IMR-90 (cell line): ENCODE measurements at regions not wholly inside any gene's neighbourhood (a gene's known extent, or its start where the extent isn't known, plus 50 kb on each side); places are given as distances from the start of the nearest gene placed in this dataset.
A peak's percentile ranks its signal among the peaks of the same experiment; 100 is the strongest.
"Not testable (repeated sequence)": the region's sequence is repeated elsewhere in the genome, so short reads cannot be mapped to it uniquely, and the experiment has no call there.

Experiments
- ATAC-seq: fragments of 200-7000 bp; cut with Tn5 transposase; 2 replicates; pipeline ENCODE4 v1.9.1; 2020; ENCODE audit warnings: low read depth, mild to moderate bottlenecking, moderate library complexity
- BruUV-seq: library from RNA; stranded (reverse); fragments of 400-500 nt; replicated peaks from 2 replicates; lab custom pipeline; 2021; lab: Mats Ljungman, UMichigan
- CTCF ChIA-PET: fragments of 300-600 bp; formaldehyde crosslinking; extraction: SDS; loops from one replicate; lab custom pipeline; 2021; ENCODE audit warnings: antibody characterized with exemption; lab: Yijun Ruan, JAX
- POLR2A ChIA-PET: fragments of 300-600 bp; sonication (Branson Sonifier 250); formaldehyde crosslinking; loops from one replicate; lab custom pipeline; 2022; ENCODE audit warnings: antibody characterized with exemption; ENCODE audit not compliant: unreplicated experiment; lab: Charles Lee
- DNase-seq: peaks from one replicate; pipeline ENCODE4 v3.0.0; 2013
- H2AFZ ChIP-seq: replicated peaks from 2 replicates; pipeline ENCODE3; 2013; ENCODE audit warnings: low read length, mild to moderate bottlenecking; ENCODE audit not compliant: poor library complexity
- H2AK5ac ChIP-seq: 2 replicates; pipeline ENCODE4 v1.6.1; 2013; ENCODE audit warnings: low read depth, low read length, inconsistent platforms
- H2AK9ac ChIP-seq: replicated peaks from 2 replicates; pipeline ENCODE3; 2013; ENCODE audit warnings: mild to moderate bottlenecking, low read depth, low read length, moderate library complexity; ENCODE audit not compliant: poor library complexity
- H2BK120ac ChIP-seq: 2 replicates; pipeline ENCODE4 v1.6.1; 2013; ENCODE audit warnings: low read depth, low read length, inconsistent platforms
- H2BK15ac ChIP-seq: 3 replicates; pipeline ENCODE4 v1.6.1; 2013; ENCODE audit warnings: low read depth, low read length, inconsistent platforms
- H2BK20ac ChIP-seq: 2 replicates; pipeline ENCODE4 v1.6.1; 2013; ENCODE audit warnings: low read depth, mild to moderate bottlenecking, inconsistent platforms, low read length, moderate library complexity
- H2BK5ac ChIP-seq: 2 replicates; pipeline ENCODE4 v1.6.1; 2013; ENCODE audit warnings: mild to moderate bottlenecking, low read depth, low read length, inconsistent platforms; ENCODE audit not compliant: poor library complexity, severe bottlenecking
- H3K14ac ChIP-seq: replicated peaks from 2 replicates; pipeline ENCODE4 v1.6.1; 2013; ENCODE audit warnings: low read depth, low read length, inconsistent platforms
- H3K18ac ChIP-seq: 2 replicates; pipeline ENCODE4 v1.6.1; 2013; ENCODE audit warnings: low read depth, low read length, control low read depth
- H3K23ac ChIP-seq: 2 replicates; pipeline ENCODE4 v1.6.1; 2013; ENCODE audit warnings: low read depth, low read length, inconsistent platforms
- H3K27ac ChIP-seq: 2 replicates; pipeline ENCODE4 v1.5.1; 2013; ENCODE audit warnings: mild to moderate bottlenecking, control low read depth, low read length; ENCODE audit not compliant: insufficient read depth
- H3K27me3 ChIP-seq: 2 replicates; pipeline ENCODE4 v1.6.1; 2013; ENCODE audit warnings: low read length; ENCODE audit not compliant: control insufficient read depth, insufficient read depth
- H3K36me3 ChIP-seq: 2 replicates; pipeline ENCODE4 v1.6.1; 2013; ENCODE audit warnings: low read length, mixed read lengths; ENCODE audit not compliant: control insufficient read depth, insufficient read depth
- H3K4ac ChIP-seq: 2 replicates; pipeline ENCODE4 v1.6.1; 2013; ENCODE audit warnings: low read depth, low read length, inconsistent platforms
- H3K4me1 ChIP-seq: 2 replicates; pipeline ENCODE4 v1.6.1; 2013; ENCODE audit warnings: low read length, mixed read lengths; ENCODE audit not compliant: control insufficient read depth, insufficient read depth
- H3K4me2 ChIP-seq: 2 replicates; pipeline ENCODE4 v1.6.1; 2013; ENCODE audit warnings: low read depth, mild to moderate bottlenecking, control low read depth, low read length, moderate library complexity
- H3K4me3 ChIP-seq: 2 replicates; pipeline ENCODE4 v1.5.1; 2013; ENCODE audit warnings: low read depth, mild to moderate bottlenecking, control low read depth, low read length, moderate library complexity; ENCODE audit not compliant: insufficient read depth
- H3K56ac ChIP-seq: 2 replicates; pipeline ENCODE4 v1.6.1; 2013; ENCODE audit warnings: low read length, inconsistent platforms; ENCODE audit not compliant: insufficient read depth; ENCODE audit errors: extremely low read depth
- H3K79me1 ChIP-seq, 2 experiments: 2 replicates each; pipeline ENCODE4 v1.6.1; 2013; ENCODE audit warnings: low read length in 2 of 2, inconsistent platforms in 1 of 2, low read depth in 1 of 2
- H3K9ac ChIP-seq: 2 replicates; pipeline ENCODE4 v1.6.1; 2013; ENCODE audit warnings: low read depth, low read length, control low read depth
- H3K9me1 ChIP-seq: 2 replicates; pipeline ENCODE4 v1.6.1; 2013; ENCODE audit warnings: low read length, inconsistent platforms; ENCODE audit not compliant: insufficient read depth
- H3K9me3 ChIP-seq: 2 replicates; pipeline ENCODE4 v1.6.1; 2013; ENCODE audit warnings: low read length; ENCODE audit not compliant: control insufficient read depth, insufficient read depth
- H4K20me1 ChIP-seq: 2 replicates; pipeline ENCODE4 v1.6.1; 2013; ENCODE audit warnings: low read length, inconsistent platforms; ENCODE audit not compliant: insufficient read depth
- H4K5ac ChIP-seq: 2 replicates; pipeline ENCODE4 v1.6.1; 2013; ENCODE audit warnings: mild to moderate bottlenecking, low read depth, low read length, control low read depth
- H4K8ac ChIP-seq, 2 experiments: 2 replicates each; pipeline ENCODE4 v1.6.1; 2013; ENCODE audit warnings: low read depth in 2 of 2, low read length in 2 of 2, control low read depth in 1 of 2, inconsistent platforms in 1 of 2
- H4K91ac ChIP-seq: 2 replicates; pipeline ENCODE4 v1.6.1; 2013; ENCODE audit warnings: low read depth, low read length, inconsistent platforms; ENCODE audit not compliant: insufficient read depth
- BHLHE40 ChIP-seq: fragments of 150-350 bp; IDR thresholded peaks from 2 replicates; pipeline ENCODE4 v1.6.1; 2016; ENCODE audit warnings: mild to moderate bottlenecking, low read depth, low read length
- CHD1 ChIP-seq: IDR thresholded peaks from 2 replicates; pipeline ENCODE4 v1.6.1; 2012; ENCODE audit warnings: low read depth, low read length, improper control_type of control experiment
- SMC3 ChIP-seq: fragments of 150-350 bp; IDR thresholded peaks from 2 replicates; pipeline ENCODE4 v1.6.1; 2016; ENCODE audit warnings: low read depth, mild to moderate bottlenecking, antibody characterized with exemption, low read length, moderate library complexity
- WGBS, 2 experiments: methylation state at CpG; one replicate each; pipeline versions ENCODE4 v1.1.5 to v1.1.7; 2013; ENCODE audit warnings: missing lambda C conversion rate in 2 of 2; ENCODE audit not compliant: insufficient read length in 1 of 2; ENCODE audit errors: extremely low coverage in 2 of 2; 5-methylcytosine and 5-hydroxymethylcytosine counted together
- dilution Hi-C: fragments of 300-500 bp; cut with HindIII; formaldehyde crosslinking; loops from one replicate; pipeline ENCODE4 v1.14.3; 2018; ENCODE audit warnings: low sequenced_read_pairs; ENCODE audit not compliant: unreplicated experiment
- in situ Hi-C: fragments of 300-500 bp; cut with MboI; formaldehyde crosslinking; loops from 3 replicates; pipeline ENCODE4 v1.14.3; 2019; ENCODE audit warnings: low sequenced_read_pairs, inconsistent platforms, mixed read lengths
- intact Hi-C: fragments of 100-400 bp; cut with micrococcal nuclease; formaldehyde crosslinking; loops from 2 replicates; pipeline ENCODE4 v1.10.0; 2022

GRCh38 chr6:44037847-44038542, 89.3 kb downstream of the MRPL14 start:
- in situ Hi-C loops (no loop called here), intact Hi-C loops (no loop called here), dilution Hi-C loops (no loop called here)
- H3K56ac ChIP-seq, result no peak overlapping the region
- DNase-seq (no peak), ATAC-seq (no peak)
- CTCF ChIA-PET, result interaction anchor here (0.7 kb wide), 1 partner anchor 1312 kb away, joined by 3 read pairs; no protein-coding TSS in a partner anchor
- WGBS, 2 experiments, result 87% methylated on average over 7 of the region's 13 CpGs; no CpG with 5 or more reads in 1 of the 2 experiments
- no TSS peak for BruUV-seq
- peak overlapping the region; percentile 98; the same call in 1 of the 2 replicates for H2BK120ac ChIP-seq
- H4K5ac ChIP-seq, result no peak overlapping the region
- no peak overlapping the region for H3K18ac ChIP-seq
- no peaks in the 10 kb centered on the region for H3K9me3 ChIP-seq
- TF ChIP-seq CHD1 (no peak), BHLHE40 (no peak), SMC3 (no peak)
- H3K9ac ChIP-seq, result no peak overlapping the region
- peak overlapping the region; percentile 99 for H2AK5ac ChIP-seq
- H3K4me2 ChIP-seq, result no peak overlapping the region
- peaks cover 0 to 7% of the 10 kb centered on the region in 2 experiments; a peak in 2 of 4 replicates for H3K79me1 ChIP-seq
- POLR2A ChIA-PET, result no interaction called here
- no peaks in the 10 kb centered on the region for H4K20me1 ChIP-seq
- H4K91ac ChIP-seq, result peak overlapping the region; percentile 45
- peak overlapping the region; percentile 42; the same call in 1 of the 2 replicates for H2BK20ac ChIP-seq
- no peaks in the 10 kb centered on the region for H3K27me3 ChIP-seq
- no peak overlapping the region for H3K23ac ChIP-seq
- no peak overlapping the region for H2AK9ac ChIP-seq
- H4K8ac ChIP-seq, result no peak overlapping the region
- peaks cover 41% of the 10 kb centered on the region for H3K4me1 ChIP-seq
- H2BK15ac ChIP-seq, result peak overlapping the region; percentile 64; the same call in 2 of the 3 replicates
- no peak overlapping the region for H2BK5ac ChIP-seq
- H3K4me3 ChIP-seq, result no peak overlapping the region
- H2AFZ ChIP-seq, result no peak overlapping the region
- no peaks in the 10 kb centered on the region for H3K36me3 ChIP-seq
- peak overlapping the region; percentile 66 for H3K4ac ChIP-seq
- no peak overlapping the region for H3K14ac ChIP-seq
- no peak overlapping the region for H3K27ac ChIP-seq
- peaks cover 33% of the 10 kb centered on the region for H3K9me1 ChIP-seq

DNA sequence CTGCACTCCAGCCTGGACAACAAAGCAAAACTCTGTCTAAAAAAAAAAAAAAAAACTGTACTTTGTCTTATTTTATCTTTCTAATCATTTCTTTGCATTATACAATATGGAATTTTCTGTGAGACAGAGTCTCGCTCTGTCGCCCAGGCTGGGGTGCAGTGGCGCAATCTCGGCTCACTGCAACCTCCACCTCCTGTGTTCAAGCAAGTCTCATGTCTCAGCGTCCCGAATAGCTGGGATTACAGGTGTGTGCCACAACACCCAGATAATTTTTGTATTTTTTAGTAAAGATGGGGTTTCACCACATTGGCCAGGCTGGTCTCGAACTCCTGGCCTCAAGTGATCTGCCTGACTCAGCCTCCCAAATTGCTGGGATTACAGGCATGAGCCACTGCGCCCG, 90.0 kb downstream of the MRPL14 start:
- H3K79me1 ChIP-seq, H3K9me3 ChIP-seq, H3K14ac ChIP-seq, DNase-seq, ATAC-seq, H4K91ac ChIP-seq, H3K4me3 ChIP-seq, H3K56ac ChIP-seq, H3K4me2 ChIP-seq, H3K36me3 ChIP-seq, in situ Hi-C loops, H4K5ac ChIP-seq, H3K18ac ChIP-seq, H2AFZ ChIP-seq, BruUV-seq, H3K27me3 ChIP-seq, H2BK5ac ChIP-seq, H4K8ac ChIP-seq, H3K9ac ChIP-seq, H4K20me1 ChIP-seq, H3K23ac ChIP-seq, H3K4ac ChIP-seq, dilution Hi-C loops, H2BK20ac ChIP-seq, H2BK120ac ChIP-seq, intact Hi-C loops, H3K27ac ChIP-seq, H2AK9ac ChIP-seq, H2BK15ac ChIP-seq, POLR2A ChIA-PET: not testable (repeated sequence)
- H3K4me1 ChIP-seq, result peaks cover 34% of the 10 kb centered on the region
- H3K9me1 ChIP-seq, result peaks cover 26% of the 10 kb centered on the region
- 0 out of 2 replicates have a peak overlapping the region, but pooled peaks have one; percentile 32 for H2AK5ac ChIP-seq
- no CpG with 5 or more reads among the region's 9 CpGs for WGBS, 2 experiments
- CTCF ChIA-PET, result interaction anchor here (0.7 kb wide), 1 partner anchor 1311 kb away, joined by 3 read pairs; no protein-coding TSS in a partner anchor
